GM19452 (cell line): ENCODE measurements at regions not wholly inside any gene's neighbourhood (a gene's known extent, or its start where the extent isn't known, plus 50 kb on each side); places are given as distances from the start of the nearest gene placed in this dataset.
"Not testable (repeated sequence)": the region's sequence is repeated elsewhere in the genome, so short reads cannot be mapped to it uniquely, and the experiment has no call there.

Experiments
- ATAC-seq: cut with Tn5 transposase; IDR thresholded peaks from one replicate; pipeline ENCODE4 v1.9.1; 2021; ENCODE audit not compliant: unreplicated experiment

GRCh38 chr2:52345082-52345481, 1313.2 kb upstream of the NRXN1 start:
- ATAC-seq = no peak

GRCh38 chr2:52343706-52344266, 1311.9 kb upstream of the NRXN1 start:
- no peak for ATAC-seq

GRCh38 chr2:52343010-52343409, 1311.1 kb upstream of the NRXN1 start:
- ATAC-seq = no peak

DNA sequence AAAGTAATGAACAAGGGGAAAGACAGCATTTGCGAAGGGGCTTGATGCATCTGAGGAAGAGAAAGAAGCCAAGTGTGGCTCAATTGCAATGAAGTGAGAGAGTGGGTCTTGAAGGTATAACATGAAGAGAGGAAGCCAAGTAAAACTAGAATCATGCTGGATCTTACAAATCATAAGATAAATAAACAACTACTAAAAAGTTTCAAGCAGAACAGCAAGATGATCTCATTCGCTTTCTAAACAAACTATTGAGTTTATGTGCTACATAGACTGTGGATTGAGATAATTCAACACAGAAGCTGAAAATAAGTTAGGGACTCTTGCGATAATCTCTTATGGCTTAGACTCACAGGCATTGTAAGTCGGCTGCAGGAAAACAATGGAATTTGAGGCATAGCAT, 1310.5 kb upstream of the NRXN1 start:
- no peak for ATAC-seq

GRCh38 chr2:52341732-52342131, 1309.8 kb upstream of the NRXN1 start:
- no peak for ATAC-seq

GRCh38 chr2:52340171-52340570, 1308.2 kb upstream of the NRXN1 start:
- no peak for ATAC-seq

DNA sequence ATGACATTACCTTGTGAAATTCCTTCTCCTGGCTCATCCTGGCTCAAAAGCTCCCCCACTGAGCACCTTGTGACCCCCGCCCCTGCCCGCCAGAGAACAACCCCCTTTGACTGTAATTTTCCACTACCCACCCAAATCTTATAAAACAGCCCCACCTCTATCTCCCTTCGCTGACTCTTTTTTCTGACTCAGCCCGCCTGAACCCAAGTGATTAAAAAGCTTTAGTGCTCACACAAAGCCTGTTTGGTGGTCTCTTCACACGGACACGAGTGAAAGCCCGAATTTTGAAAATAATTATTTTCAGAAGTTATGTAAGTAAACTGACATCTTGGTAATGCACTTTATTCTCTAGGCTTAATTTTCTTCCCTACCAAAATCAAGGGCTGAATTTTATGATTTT, 1305.9 kb upstream of the NRXN1 start:
- ATAC-seq = not testable (repeated sequence)

GRCh38 chr2:52336951-52337350, 1305.0 kb upstream of the NRXN1 start:
- no peak for ATAC-seq

- ATAC-seq = no peak
These were observed 1303.8 kb upstream of the NRXN1 start for GRCh38 chr2:52335727-52336126.

- no peak for ATAC-seq
These were observed 1302.3 kb upstream of the NRXN1 start for GRCh38 chr2:52334185-52334584.

DNA sequence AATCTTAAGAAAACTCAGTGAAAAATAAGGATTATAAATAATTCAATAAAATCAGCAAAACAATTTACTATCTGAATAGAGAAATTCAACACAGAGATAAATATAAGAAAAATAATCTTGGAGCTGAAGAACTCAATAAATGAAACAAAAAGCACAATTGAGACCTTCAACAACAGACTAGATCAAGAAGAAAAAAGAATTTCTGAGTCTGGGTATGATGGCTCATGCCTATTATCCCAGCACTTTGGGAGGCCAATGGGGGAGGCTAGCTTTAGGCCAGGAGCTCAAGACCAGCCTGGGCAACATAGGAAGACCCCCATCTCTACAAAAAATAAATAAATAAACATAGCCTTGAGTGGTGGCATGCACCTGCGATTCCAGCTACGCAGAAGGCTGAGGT, 1295.7 kb upstream of the NRXN1 start:
- no peak for ATAC-seq

DNA sequence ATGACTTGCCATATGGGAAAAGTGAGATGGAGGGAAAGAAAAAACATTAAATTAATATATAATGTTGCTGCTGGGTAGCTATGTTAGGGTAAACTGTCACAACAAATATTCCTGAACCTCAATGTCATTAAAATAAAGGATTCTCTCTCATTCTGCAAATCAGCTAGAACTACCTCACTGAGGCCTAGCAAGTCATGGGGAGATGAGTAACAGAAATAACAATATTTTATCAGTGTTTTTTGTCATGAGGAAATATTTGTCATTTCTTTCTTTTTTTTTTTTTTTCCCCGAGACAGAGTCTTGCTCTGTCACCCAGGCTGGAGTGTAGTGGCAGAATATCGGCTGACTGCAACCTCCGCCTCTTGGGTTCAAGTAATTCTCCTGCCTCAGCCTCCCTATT, 1282.3 kb upstream of the NRXN1 start:
- ATAC-seq = no peak

- ATAC-seq = no peak
These were observed 1280.6 kb upstream of the NRXN1 start for GRCh38 chr2:52312486-52312885.

DNA sequence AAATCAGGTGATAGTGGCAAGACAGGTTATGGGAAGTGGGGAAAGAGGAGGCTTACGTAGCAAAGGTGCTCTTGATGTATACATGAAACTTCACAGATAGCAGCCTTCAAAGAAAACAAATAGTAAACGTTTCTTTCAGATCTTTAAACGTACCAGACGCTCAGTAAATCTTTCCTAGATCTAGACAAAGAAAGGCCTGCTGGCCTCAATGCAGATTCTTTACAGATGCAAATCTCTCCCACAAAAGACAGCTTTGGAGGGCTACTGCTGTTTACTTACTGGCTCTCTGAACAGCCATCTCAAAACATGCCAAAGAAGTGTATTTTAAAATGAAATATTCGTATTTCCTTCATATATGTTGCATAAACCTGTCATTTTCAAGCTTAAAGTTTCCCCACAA, 1279.9 kb upstream of the NRXN1 start:
- no peak for ATAC-seq

GRCh38 chr2:52308156-52308555, 1276.2 kb upstream of the NRXN1 start:
- no peak for ATAC-seq

DNA sequence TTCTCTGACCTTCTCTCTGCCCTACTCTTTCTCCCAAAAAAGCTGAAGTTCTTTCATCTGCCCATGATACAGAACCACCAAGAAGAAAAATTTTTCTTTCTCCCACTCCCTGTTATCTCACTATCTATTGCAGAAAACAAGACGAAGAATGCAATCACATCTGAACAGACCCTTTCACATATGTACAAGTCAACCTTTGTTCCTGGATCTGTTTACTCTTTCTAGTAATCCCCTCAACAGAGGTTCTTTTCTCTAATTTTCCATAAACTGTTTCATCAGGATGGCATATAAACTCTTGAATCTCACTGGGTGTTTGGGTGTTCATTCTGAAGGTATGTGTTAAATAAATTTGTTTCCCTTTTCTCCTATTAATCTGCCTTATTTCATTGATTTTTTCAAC, 1262.7 kb upstream of the NRXN1 start:
- ATAC-seq = no peak

DNA sequence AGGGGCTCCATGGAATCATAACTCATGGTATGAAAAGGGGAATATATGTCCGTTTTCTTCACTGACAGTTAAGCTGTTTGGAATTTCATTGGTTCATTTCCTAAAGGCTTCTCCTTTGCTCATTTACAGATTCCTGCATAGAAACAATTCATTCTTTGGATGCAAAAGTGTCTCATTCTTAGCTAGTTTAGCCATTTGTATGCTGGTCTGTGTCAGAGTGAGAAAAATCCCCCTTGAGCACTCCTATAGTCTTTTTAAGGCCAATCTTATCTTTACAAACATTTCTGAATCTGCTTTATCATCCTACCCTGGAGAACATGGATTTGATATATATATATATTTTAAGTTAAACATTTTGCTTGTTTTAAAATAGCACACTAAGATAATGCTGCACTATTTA, 1260.9 kb upstream of the NRXN1 start:
- no peak for ATAC-seq

GRCh38 chr2:52289741-52290140, 1257.8 kb upstream of the NRXN1 start:
- ATAC-seq = no peak

- no peak for ATAC-seq
These were observed 1256.7 kb upstream of the NRXN1 start for GRCh38 chr2:52288596-52288995.

DNA sequence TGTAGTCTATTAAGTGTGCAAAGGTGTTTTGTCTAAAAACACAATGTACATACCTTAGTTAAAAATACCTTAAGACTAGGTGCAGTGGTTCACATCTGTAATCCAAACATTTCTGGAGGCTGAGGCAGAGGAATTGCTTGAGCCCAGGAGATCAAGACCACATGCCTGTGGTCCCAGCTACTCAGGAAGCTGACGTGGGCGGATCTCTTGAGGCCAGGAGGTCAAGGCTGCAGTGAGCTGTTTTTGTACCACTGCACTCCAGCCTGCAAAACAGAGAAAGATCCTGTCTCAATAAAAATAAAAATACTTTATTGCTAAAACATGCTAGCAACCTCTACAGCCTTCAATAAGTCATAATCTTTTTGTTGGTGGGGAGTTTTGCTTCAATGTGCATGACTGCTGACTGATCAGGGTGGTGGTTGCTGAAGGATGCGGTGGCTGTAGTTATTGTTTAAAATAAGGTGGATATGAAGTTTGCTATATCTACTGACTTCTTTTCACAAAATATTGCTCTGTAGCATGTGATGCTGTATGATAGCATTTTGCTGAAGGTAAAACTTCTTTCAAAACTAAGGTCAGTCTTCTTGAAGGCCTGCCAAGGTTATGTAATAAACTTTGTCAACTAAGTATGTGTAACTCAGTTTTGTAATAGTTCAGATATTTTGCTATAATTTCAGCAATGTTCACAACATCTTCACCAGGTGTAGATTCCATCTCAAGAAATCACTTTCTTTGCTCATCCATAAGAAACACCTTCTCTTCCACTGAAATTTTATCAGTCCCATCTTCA, 1238.0 kb upstream of the NRXN1 start:
- ATAC-seq = no peak

DNA sequence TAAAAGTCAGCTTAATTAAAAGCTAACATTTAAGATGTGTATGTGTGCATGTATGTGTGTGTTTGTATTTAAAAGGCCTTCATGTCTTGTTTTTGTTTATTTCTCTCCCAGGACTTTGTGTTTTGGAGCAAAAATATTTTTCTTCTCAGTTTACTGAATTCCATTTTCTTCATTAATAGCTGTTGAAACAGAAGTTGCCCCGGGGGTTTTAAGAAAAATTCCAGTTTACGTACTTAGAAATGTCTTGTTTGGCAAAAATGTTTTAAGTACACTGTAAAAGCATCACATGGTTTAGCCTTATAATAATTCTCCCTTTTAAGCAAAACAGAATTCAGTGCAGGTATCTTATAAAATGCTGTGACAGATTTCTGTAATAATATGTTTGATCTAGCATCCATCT, 1233.0 kb upstream of the NRXN1 start:
- no peak for ATAC-seq

- no peak for ATAC-seq
These were observed 1232.6 kb upstream of the NRXN1 start for GRCh38 chr2:52264488-52264887.

GRCh38 chr2:52260904-52261303, 1229.0 kb upstream of the NRXN1 start:
- ATAC-seq = no peak
